HG02885 (cell line): ENCODE measurements at regions not wholly inside any gene's neighbourhood (a gene's known extent, or its start where the extent isn't known, plus 50 kb on each side); places are given as distances from the start of the nearest gene placed in this dataset.
"Not testable (repeated sequence)": the region's sequence is repeated elsewhere in the genome, so short reads cannot be mapped to it uniquely, and the experiment has no call there.

Experiments used
- ATAC-seq: cut with Tn5 transposase; IDR thresholded peaks from one replicate; pipeline ENCODE4 v1.9.1; 2021; ENCODE audit warnings: mild to moderate bottlenecking; ENCODE audit not compliant: unreplicated experiment, poor library complexity

- ATAC-seq: no peak
Measured at GRCh38 chr12:40431169-40431568, 206.4 kb downstream of the LRRK2 start.

GRCh38 chr12:40435251-40435650 lies 210.5 kb downstream of the LRRK2 start:
- no peak for ATAC-seq

GRCh38 chr12:40435951-40436350 lies 211.2 kb downstream of the LRRK2 start:
- no peak for ATAC-seq

GRCh38 chr12:40436564-40436963 lies 211.8 kb downstream of the LRRK2 start:
- ATAC-seq: peak; percentile 65

DNA sequence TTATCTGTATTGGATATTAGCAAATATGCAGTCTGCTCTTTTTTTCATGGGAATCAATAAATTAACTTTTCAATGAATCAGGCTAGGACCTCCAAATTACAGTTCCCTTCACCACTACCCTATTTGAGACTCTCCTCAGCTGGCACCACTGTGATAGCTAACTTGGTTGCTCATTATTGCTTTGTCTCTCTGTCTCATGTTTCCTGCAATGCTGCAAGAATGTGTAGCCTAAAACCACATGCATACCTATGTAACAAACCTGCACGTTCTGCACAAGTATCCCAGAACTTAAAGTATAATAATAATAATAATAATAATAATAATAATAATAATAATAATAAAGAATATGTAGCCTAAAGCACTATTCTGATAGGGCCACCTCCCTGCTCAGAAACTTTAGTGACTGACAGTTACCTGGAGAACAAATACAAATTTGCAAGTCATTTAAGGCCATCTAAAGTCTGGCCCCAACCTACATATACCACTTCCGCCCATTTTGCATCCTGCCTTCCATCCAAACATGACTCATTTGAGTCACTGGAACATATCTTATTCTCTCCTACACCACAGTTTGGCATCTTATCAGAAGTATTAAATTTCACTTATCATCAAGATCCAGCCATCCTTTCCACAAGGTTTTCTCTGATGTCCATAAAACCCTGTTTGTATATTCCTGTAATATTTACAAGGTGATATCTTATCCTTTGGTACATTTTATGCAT lies 215.1 kb downstream of the LRRK2 start:
- ATAC-seq: no peak

DNA sequence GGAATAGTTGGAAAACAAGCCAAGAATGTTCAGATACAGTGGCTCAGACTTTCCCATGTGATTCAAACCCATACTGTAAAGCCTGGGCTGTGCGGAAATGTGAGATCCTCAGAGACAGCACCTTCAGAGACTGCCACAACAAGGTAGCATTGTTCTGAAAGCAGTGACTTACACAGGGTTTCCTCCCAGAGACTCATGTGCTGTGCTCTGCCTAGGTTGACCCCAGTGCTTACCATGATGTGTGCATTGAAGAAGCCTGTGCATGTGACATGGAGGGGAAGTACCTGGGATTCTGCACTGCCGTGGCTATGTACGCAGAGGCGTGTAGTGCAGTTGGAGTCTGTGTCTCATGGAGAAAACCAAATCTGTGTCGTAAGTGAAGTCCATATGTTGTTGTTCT lies 219.4 kb downstream of the LRRK2 start:
- no peak for ATAC-seq

DNA sequence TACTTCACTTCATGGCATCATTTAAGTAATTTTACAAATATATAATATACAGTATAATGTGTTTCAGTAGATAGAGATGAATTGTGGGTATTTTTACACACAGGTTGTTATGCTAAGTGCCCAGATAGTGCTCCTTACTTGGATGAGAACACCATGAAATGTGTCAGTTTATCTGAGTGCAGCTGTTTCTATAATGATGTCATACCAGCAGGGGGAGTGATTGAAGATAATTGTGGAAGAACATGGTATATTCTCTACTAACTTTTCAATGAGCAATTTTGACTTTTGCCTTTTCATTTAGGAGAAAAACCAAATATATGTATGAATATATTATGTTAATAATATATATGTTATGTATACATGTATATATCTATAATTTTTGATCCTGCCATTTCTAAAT lies 221.6 kb downstream of the LRRK2 start:
- ATAC-seq: peak; percentile 93

DNA sequence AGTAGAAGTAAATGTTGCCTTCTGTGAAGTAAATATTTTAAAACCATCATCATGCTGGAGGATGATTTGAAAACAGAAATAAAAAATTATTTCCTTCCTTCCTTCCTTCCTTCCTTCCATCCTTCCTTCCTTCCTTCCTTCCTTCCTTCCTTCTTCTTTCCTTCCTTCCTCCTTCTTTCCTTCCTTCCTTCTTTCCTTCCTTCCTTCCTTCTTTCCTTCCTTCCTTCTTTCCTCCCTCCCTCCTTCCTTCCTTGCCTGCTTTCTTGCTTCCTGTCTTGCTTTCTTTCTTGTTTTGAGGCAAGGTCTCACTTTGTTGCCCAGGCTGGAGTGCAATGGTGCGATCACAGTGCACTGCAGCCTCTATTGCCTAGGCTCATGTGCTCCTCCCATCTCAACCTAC lies 223.7 kb downstream of the LRRK2 start:
- not testable (repeated sequence) for ATAC-seq

DNA sequence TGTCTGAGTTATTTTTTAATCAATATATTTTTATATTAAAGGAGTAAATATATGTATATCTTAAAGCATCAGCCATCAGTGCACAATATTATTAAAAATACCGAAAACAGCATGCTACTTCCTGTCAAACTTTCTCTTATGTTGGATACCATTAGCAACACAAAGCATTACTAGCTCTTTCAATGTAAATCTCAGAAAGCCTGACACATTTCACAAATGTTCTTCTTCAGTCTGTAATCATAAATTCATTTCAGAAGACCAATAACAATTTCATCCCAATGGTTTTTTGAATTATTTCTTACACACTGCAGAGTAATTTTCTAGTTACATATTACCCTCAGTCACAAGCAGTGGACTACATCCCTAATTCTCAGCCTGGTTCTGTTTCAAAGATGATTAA lies 226.9 kb downstream of the LRRK2 start:
- no peak for ATAC-seq

DNA sequence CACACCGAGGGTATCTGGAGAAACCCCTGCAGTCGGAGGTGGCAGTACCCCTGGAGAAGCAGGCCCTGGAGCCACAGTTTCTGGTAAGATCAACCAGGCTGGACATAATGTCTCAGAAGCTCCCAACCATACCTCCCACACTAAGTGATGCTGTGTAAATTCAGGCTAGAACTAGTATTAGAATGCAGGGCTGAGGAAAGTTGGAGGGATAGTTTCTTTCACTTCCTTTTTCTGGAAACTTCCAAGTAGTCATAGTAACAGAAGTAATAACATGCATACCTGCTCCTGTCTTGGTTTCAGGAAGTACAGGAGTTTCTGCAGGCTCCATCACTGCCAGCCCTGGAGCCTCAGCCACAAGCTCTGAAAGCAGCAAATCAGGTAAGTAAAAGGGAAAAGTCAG lies 228.1 kb upstream of the CNTN1 start:
- no peak for ATAC-seq

DNA sequence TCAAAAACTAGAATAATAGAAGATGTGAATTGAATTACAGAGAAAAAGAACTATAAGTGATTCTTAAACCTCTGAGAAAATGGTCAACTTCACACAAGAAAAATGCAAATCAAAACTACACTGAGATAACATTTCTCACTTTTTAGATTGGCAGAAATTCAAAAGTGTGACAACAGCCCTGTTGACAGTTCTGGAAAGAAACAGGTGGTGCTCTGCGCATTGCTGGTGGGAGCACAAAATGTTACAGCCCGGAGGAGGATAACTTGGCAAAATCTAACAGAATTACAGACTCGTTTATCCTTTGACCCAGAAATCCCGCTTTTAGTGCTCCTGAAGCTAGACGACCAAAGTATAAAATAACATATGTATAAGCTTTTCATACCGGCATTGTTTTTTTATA lies 222.5 kb upstream of the CNTN1 start:
- no peak for ATAC-seq

DNA sequence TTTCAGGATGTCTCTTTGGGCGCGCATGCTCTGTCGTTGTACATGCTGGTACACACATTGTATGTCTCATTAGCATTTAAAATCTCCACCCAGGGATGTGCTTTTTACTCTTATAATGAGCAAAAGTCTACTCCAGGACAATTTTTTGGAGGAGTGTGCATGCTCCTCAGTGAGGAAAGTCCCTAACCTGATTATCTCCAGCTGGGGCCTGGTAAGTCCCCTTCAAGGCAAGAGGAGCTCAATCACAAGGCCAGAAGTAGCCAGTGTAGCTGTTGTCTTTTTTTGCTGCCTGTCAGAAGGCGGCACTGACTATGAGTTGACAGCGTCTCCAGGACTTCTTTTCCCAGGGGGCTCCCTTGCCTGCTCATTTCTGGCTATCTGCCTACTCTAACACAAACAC lies 218.3 kb upstream of the CNTN1 start:
- ATAC-seq: peak; percentile 60

GRCh38 chr12:40474630-40475029 lies 217.6 kb upstream of the CNTN1 start:
- ATAC-seq: no peak

DNA sequence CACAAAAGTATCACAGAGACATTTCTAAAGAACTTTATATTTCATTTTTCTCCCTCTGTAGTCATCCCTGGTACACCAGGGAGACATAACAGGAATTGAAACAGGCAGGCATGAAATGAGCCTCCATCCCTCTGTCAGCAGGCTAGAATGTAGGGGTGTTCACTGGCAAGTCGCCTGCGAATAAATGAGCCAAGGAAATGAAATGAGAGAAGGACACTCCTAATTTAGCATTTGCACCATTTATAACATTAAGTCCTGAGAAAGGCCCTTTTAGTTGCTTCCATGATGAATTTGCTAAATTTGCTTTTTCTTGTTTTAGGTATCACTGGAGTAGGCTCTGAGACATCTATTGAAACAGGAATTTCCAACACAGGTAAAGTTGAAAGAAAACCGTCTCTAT lies 192.4 kb upstream of the CNTN1 start:
- no peak for ATAC-seq

DNA sequence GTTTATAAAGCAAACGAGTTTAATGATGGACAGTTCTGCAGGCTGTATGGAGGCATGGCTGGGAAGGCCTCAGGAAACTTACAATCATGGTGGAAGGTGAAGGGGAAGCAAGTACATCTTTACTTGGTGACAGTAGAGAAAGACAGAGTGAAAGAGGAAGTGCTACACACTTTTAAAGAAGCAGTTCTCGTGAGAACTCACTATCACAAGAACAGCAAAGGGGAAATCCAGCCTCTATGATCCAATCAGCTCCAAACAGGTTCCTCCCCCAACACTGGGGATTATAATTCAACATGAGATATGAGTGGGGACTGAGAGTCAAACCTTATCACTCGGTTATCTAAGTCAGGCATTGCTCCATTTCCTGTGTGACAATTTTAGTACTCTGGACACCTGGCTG lies 189.9 kb upstream of the CNTN1 start:
- peak; percentile 72 for ATAC-seq

DNA sequence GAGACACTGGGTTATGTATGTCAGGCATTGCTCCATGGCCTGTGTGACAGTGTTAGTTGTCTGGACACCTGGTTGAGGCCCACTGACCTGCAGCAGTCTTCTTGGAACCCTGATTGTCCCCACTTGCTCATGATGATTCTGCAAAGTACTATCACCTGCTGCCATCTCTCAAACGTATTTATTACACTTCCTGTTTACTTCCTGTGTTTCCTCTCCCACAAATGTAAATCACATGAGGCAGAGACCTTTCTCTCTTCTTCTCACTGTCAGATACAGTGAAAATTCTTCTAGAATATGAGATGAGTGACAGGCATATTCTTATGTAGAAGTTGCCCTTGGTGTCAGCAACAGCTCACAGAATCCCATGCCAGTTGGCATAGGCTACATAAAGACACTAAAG lies 186.9 kb upstream of the CNTN1 start:
- ATAC-seq: no peak

DNA sequence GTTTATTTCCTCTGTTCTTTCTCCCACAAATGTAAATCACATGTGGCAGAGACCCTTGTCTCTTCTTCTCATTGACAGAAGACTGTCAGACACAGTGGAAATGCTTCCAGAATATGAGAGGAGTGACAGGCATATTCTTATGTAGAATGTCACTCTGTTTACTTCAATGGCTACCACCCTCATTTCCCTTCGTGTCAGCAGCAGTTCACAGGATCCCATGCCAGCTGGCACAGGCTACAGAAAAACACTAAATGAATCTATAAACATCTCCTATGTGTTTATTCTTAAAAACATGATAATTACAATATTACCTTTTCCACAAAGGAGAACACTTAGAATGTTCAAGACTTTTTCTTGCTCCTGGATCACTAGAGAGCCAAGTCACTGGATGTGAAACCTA lies 183.8 kb upstream of the CNTN1 start:
- no peak for ATAC-seq

DNA sequence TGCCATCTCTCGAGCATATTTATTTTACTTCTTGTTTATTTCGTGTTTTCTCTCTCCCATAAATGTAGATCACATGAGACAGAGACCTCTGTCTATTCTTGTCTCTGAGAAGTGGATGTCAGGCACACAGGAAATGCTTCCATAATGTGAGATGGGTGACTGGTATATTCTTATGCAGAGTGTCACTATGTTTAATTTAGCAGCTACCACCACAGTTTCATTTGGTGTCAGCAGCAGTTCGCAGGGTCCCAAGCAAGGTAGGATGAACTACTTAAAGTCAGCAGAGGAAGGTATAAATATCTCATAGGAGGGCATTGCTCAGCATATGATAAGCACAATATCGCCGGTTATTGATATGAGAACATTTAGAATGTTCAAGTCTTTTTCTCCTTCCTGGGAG lies 180.9 kb upstream of the CNTN1 start:
- peak; percentile 50 for ATAC-seq

GRCh38 chr12:40515041-40515816 lies 177.0 kb upstream of the CNTN1 start:
- ATAC-seq: peak; percentile 78

DNA sequence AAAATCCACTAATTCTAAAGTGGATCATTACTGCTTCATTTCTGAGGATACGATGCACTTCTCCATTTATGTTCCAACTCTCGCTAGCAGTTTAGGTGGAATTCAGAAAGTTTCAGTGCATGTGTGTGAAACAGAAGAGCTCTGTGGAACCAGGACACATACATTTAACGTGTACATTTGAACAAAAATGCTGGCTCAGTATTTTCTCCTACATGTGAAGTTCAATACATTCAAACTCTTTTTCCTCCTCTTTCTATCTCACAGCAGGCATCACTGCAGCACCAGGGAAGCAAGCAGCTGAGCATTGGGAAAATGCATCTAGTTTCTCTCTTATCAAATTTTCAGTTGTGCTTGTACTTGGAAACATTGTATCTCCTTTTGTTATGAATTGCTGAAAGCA lies 169.4 kb upstream of the CNTN1 start:
- no peak for ATAC-seq

- ATAC-seq: peak; percentile 42
Measured at GRCh38 chr12:40525054-40525453, 167.2 kb upstream of the CNTN1 start.

DNA sequence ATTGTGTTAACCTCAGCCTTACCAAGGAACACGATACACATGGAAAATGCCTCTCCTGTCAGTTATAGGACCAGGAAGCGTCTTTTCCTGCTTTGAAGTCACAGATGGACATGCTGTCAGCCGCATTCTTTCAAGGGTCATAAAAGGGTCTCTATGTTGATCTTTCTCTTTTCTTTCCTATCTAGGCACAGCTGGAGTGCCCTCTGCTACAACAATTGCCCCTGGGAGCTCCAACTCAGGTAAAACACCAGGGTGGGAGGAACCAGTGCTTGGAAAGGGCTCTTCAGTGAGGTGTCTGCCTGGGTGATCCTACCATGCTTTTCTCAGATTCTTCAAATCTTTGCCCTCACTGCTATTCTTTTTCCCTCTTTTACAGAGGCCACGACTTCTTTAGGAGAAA lies 157.4 kb upstream of the CNTN1 start:
- no peak for ATAC-seq
